Caco-2 (cell line): ENCODE measurements at regions not wholly inside any gene's neighbourhood (a gene's known extent, or its start where the extent isn't known, plus 50 kb on each side); places are given as distances from the start of the nearest gene placed in this dataset.

Experiments used
- BruUV-seq: library from RNA; stranded (reverse); fragments of 400-500 nt; replicated peaks from 2 replicates; lab custom pipeline; 2021; lab: Mats Ljungman, UMichigan
- CTCF ChIA-PET: fragments of 300-600 bp; sonication (Branson Sonifier 250); formaldehyde crosslinking; loops from one replicate; lab custom pipeline; 2022; ENCODE audit warnings: antibody characterized with exemption; lab: Charles Lee
- POLR2A ChIA-PET: fragments of 300-600 bp; sonication (Branson Sonifier 250); formaldehyde crosslinking; loops from one replicate; lab custom pipeline; 2022; ENCODE audit warnings: antibody characterized with exemption; lab: Charles Lee
- DNase-seq, 2 experiments: peaks; one replicate each; pipeline versions ENCODE4 v3.0.0 to v3.0.0-alpha.2; 2020 to 2022
- H3K27me3 ChIP-seq: replicated peaks from 2 replicates; pipeline ENCODE4 v1.6.0; 2011; ENCODE audit warnings: low read length; ENCODE audit not compliant: control insufficient read depth, insufficient read depth
- H3K36me3 ChIP-seq: 2 replicates; pipeline ENCODE4 v1.5.1; 2011; ENCODE audit warnings: low read length; ENCODE audit not compliant: control insufficient read depth, insufficient read depth
- H3K4me1 ChIP-seq: fragments of 250-450 bp; sonication (Bioruptor Pico); 2 replicates; pipeline ENCODE4 v1.5.1; 2020; ENCODE audit warnings: mild to moderate bottlenecking
- H3K4me3 ChIP-seq: 2 replicates; pipeline ENCODE4 v1.5.1; 2011; ENCODE audit warnings: low read depth, mild to moderate bottlenecking, control low read depth, low read length
- H3K9me3 ChIP-seq: fragments of 250-450 bp; sonication (Bioruptor Pico); 2 replicates; pipeline ENCODE4 v1.5.1; 2020; ENCODE audit warnings: mild to moderate bottlenecking, moderate library complexity
- H3K27ac Mint-ChIP-seq: one replicate; pipeline ENCODE4 v1.8.0; 2022; ENCODE audit warnings: mixed read lengths; ENCODE audit not compliant: unreplicated experiment
- H3K27me3 Mint-ChIP-seq: one replicate; pipeline ENCODE4 v1.8.0; 2022; ENCODE audit warnings: mixed read lengths; ENCODE audit not compliant: insufficient read depth, unreplicated experiment
- H3K36me3 Mint-ChIP-seq: one replicate; pipeline ENCODE4 v1.8.0; 2022; ENCODE audit warnings: mild to moderate bottlenecking, mixed read lengths; ENCODE audit not compliant: insufficient read depth, unreplicated experiment
- H3K4me1 Mint-ChIP-seq: one replicate; pipeline ENCODE4 v1.8.0; 2022; ENCODE audit warnings: low read depth, mixed read lengths; ENCODE audit not compliant: unreplicated experiment
- H3K4me3 Mint-ChIP-seq: one replicate; pipeline ENCODE4 v1.8.0; 2022; ENCODE audit warnings: mild to moderate bottlenecking, moderate library complexity, mixed read lengths; ENCODE audit not compliant: unreplicated experiment
- H3K9me3 Mint-ChIP-seq: one replicate; pipeline ENCODE4 v1.8.0; 2022; ENCODE audit warnings: mixed read lengths; ENCODE audit not compliant: unreplicated experiment
- intact Hi-C: fragments of 100-400 bp; cut with micrococcal nuclease; formaldehyde crosslinking; loops from one replicate; pipeline ENCODE4 v1.10.0; 2022; ENCODE audit not compliant: unreplicated experiment
- TF ChIP-seq, protein P1 (sequence below), 2 experiments: fragments of 200-600 bp in 1 of 2; IDR thresholded peaks; 1 replicate in 1 of 2; 2 replicates in 1 of 2; pipeline versions ENCODE4 v1.5.1 to v1.8.0; 2011 to 2022; ENCODE audit warnings: antibody characterized with exemption in 1 of 2, control low read depth in 1 of 2, inconsistent platforms in 1 of 2, low read depth in 1 of 2, low read length in 1 of 2, mild to moderate bottlenecking in 1 of 2, moderate library complexity in 1 of 2; ENCODE audit not compliant: insufficient read depth in 1 of 2, severe bottlenecking in 1 of 2, unreplicated experiment in 1 of 2

DNA sequence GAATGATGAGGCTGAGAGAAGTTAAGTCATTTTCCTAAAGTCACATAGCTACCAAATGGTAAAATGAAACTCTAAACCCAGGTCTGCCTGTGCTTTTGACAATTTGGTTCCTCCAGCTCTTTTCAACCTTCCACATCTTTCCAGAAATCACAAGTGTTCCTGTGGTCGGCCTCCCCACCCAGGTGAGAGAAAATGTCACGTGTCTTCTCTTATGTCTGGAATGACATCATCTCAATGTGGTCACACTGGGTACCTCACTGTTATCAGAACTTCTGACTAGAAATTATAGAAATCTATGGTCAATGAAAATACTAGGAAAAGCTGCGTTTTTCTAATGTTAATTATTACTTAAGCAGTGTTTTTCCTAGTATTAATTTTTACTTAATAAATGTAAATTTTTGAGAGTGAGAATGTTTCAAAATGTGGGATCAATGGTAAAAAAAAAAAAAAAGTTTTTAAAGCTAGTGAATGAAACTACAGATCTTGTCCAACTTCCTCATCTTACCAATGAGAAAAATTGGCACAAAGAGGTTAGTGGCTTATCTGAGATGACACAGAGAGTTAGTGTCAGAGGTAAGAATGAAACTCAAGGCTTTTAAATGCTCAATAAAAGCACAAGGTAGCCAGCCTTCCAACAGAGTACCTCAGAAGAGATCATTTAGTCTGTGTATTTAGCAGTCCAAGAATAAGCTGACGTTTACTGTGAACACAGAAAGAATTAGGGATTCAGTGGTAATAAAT, 228.7 kb upstream of the NR4A3 start:
- no peaks in the 10 kb centered on the region for H3K9me3 Mint-ChIP-seq
- ChIA-PET POLR2A (no interaction called here), CTCF (no interaction called here)
- no peaks in the 10 kb centered on the region for H3K27me3 ChIP-seq
- no peak for DNase-seq
- H3K27ac Mint-ChIP-seq, result no peak overlapping the region
- TF ChIP-seq, protein P1, sequence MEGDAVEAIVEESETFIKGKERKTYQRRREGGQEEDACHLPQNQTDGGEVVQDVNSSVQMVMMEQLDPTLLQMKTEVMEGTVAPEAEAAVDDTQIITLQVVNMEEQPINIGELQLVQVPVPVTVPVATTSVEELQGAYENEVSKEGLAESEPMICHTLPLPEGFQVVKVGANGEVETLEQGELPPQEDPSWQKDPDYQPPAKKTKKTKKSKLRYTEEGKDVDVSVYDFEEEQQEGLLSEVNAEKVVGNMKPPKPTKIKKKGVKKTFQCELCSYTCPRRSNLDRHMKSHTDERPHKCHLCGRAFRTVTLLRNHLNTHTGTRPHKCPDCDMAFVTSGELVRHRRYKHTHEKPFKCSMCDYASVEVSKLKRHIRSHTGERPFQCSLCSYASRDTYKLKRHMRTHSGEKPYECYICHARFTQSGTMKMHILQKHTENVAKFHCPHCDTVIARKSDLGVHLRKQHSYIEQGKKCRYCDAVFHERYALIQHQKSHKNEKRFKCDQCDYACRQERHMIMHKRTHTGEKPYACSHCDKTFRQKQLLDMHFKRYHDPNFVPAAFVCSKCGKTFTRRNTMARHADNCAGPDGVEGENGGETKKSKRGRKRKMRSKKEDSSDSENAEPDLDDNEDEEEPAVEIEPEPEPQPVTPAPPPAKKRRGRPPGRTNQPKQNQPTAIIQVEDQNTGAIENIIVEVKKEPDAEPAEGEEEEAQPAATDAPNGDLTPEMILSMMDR (IDR thresholded peaks at IDR 0.05; ENCODE audit: insufficient read depth in 1 of 2, low read depth in 1 of 2, low read length in 1 of 2, severe bottlenecking in 1 of 2, unreplicated experiment in 1 of 2), result no peak
- no TSS peak for BruUV-seq
- no peaks in the 10 kb centered on the region for H3K9me3 ChIP-seq
- no peak overlapping the region for H3K4me3 Mint-ChIP-seq
- H3K27me3 Mint-ChIP-seq, result peaks cover 7% of the 10 kb centered on the region
- H3K4me3 ChIP-seq, result no peak overlapping the region
- no peaks in the 10 kb centered on the region for H3K4me1 Mint-ChIP-seq
- H3K36me3 ChIP-seq, result no peaks in the 10 kb centered on the region
- H3K36me3 Mint-ChIP-seq, result no peaks in the 10 kb centered on the region
- intact Hi-C loops, result no loop called here
- no peaks in the 10 kb centered on the region for H3K4me1 ChIP-seq

DNA sequence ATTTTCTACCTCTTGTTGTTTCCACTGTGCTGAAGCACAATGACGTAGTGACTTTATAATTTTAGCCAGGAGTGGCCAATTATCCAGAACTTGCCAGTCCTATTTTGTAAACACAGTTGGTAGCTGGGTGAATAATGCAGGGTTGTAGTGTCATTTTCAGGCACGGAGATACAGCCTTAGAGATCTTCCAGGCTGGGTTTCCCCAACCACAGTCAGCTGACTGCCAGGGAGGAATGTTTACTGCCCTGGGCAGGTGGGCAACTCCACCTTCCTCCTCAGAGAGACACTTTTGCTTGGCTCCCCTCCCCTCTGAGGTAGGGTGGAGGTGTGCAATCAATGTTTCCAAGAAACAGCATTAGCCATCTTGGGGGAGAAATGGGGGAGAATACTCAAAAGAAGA, 228.1 kb upstream of the NR4A3 start:
- POLR2A ChIA-PET, result no interaction called here
- BruUV-seq, result no TSS peak

DNA sequence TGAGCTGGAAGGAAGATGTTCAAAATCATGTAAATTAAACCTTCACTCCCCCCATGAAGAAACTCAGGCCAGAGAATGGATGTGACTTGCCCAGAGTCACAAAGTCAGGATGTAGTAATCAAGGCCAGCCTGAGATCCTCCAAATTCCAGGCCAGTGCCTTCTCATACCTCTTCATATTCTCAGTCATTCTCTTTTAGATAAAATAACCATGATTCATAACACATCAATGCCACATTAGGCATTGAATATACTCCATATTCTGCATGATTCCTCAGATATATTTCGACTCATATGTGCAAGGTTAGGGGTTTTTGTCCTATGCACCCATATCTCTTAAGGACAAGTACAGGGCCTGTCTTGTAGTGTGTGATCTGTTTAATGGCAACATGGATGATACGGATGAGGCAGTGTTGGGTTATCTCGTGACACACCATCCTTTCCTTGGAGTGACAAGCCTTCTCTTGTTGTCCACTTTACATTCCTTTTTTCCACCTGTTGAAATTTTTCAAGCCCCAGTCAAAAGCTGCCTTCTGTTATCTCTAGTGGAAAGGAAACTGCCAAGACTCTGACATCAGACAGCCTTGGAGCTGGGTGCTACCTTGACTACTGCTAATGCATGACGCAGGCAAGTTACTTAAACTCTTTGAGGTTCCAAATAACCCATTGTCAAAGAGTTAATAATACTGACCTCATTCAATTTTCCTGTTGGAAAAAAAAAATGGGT, 227.5 kb upstream of the NR4A3 start:
- Mint-ChIP-seq H3K27ac (no peak overlapping the region), H3K4me3 (no peak overlapping the region), H3K4me1 (no peaks in the 10 kb centered on the region), H3K36me3 (no peaks in the 10 kb centered on the region), H3K27me3 (peaks cover 7% of the 10 kb centered on the region), H3K9me3 (no peaks in the 10 kb centered on the region)
- TF ChIP-seq, protein P1 (IDR thresholded peaks at IDR 0.05; ENCODE audit: insufficient read depth in 1 of 2, low read depth in 1 of 2, low read length in 1 of 2, severe bottlenecking in 1 of 2, unreplicated experiment in 1 of 2), result no peak
- Histone ChIP-seq H3K9me3 (no peaks in the 10 kb centered on the region), H3K36me3 (no peaks in the 10 kb centered on the region), H3K27me3 (no peaks in the 10 kb centered on the region), H3K4me1 (no peaks in the 10 kb centered on the region), H3K4me3 (no peak overlapping the region)
- ChIA-PET POLR2A (no interaction called here), CTCF (no interaction called here)
- intact Hi-C loops, result no loop called here
- BruUV-seq, result no TSS peak
- DNase-seq, result no peak

More for the DNA sequence above, 228.1 kb upstream of the NR4A3 start:
- no peaks in the 10 kb centered on the region for H3K4me1 ChIP-seq
- Mint-ChIP-seq H3K27me3 (peaks cover 7% of the 10 kb centered on the region), H3K27ac (no peak overlapping the region), H3K36me3 (no peaks in the 10 kb centered on the region), H3K9me3 (no peaks in the 10 kb centered on the region), H3K4me1 (no peaks in the 10 kb centered on the region), H3K4me3 (no peak overlapping the region)
- H3K9me3 ChIP-seq, result no peaks in the 10 kb centered on the region
- H3K4me3 ChIP-seq, result no peak overlapping the region
- TF ChIP-seq, protein P1 (IDR thresholded peaks at IDR 0.05; ENCODE audit: insufficient read depth in 1 of 2, low read depth in 1 of 2, low read length in 1 of 2, severe bottlenecking in 1 of 2, unreplicated experiment in 1 of 2), result no peak
- CTCF ChIA-PET, result no interaction called here
- DNase-seq, result no peak
- H3K36me3 ChIP-seq, result no peaks in the 10 kb centered on the region
- H3K27me3 ChIP-seq, result no peaks in the 10 kb centered on the region
- intact Hi-C loops, result no loop called here
